Activated CD4-positive, alpha-beta T cell treated with anti-CD3 and anti-CD28 coated beads, Interleukin-2, amount 50 U/mL, for 16 hours (primary cell): ENCODE measurements at regions not wholly inside any gene's neighbourhood (a gene's known extent, or its start where the extent isn't known, plus 50 kb on each side); places are given as distances from the start of the nearest gene placed in this dataset.
"Not testable (repeated sequence)": the region's sequence is repeated elsewhere in the genome, so short reads cannot be mapped to it uniquely, and the experiment has no call there.

ENCODE experiments used
- DNase-seq: peaks from one replicate; pipeline ENCODE4 v3.0.0-alpha.2; 2020

DNA sequence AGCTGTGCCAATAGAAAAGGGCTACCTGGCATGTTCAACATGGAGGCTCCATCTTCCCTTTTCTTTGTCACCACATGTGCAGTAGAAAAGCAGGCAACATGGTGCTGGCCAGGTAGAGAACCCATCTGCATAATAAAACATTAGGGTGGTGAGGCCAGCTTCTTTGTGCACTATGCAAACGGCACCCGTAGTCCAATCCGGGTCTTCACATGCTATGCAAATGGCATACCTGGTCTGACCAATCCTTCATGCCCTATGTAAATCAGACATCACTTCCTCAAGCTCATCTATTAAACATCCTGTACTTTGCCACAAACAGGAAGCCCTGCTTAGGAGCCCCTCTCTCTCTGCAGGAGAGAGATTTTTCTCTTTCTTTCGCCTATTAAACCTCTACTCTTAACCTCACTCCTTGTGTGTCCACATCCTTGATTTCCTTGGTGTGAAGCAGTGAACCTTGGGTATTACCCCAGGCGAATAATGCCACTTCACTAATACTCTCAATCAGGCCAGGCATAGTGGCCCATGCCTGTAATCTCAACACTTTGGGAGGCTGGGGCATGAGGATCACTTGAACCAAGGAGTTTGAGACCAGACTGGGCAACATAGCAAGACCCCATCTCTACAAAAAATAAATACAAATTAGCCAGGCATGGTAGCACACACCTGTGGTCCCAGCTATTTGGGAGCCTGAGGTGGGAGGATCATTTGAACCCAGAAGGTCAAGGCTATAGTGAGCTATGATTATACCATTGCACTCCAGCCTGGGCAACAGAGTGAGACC, 111.3 kb upstream of the MRI1 start:
- no peak for DNase-seq

DNA sequence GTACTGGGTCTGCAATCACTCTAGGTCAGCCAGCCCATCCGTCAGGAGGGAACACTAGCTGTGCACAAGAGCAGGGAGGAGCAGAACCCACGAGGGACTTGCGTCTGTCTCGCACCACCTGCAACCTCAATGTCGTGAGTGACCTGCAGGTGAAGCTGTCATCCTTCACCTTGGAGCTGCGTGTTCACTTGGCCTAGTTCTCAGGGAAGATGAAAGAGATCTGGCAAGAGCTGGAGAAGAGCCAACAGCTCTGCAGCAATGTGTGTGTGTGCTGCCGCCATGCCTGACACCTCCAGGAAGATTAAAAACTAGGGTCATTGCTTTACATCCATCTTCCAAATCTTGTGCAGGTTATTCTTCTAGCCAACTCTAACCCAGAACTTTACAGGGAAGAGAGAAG, 117.6 kb upstream of the MRI1 start:
- DNase-seq = no peak

DNA sequence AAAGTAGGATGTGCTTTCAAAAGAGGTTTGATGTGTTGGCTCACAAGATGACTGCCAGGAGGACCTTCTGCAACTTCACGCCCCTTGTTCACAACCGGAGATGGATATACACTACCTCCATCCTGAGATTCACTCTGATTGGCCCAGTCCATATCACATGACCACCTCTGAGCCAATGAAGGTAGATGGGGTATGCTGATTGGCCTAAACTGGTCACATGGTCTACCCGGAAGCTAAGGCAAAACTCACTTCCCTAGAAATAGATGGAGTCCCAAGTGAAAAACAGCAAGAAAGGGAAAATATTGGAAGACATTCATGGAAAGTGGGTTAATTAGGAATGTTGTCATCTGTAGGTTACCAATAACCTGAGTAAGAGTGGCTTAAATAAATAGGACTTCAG, 119.7 kb upstream of the MRI1 start:
- no peak for DNase-seq

DNA sequence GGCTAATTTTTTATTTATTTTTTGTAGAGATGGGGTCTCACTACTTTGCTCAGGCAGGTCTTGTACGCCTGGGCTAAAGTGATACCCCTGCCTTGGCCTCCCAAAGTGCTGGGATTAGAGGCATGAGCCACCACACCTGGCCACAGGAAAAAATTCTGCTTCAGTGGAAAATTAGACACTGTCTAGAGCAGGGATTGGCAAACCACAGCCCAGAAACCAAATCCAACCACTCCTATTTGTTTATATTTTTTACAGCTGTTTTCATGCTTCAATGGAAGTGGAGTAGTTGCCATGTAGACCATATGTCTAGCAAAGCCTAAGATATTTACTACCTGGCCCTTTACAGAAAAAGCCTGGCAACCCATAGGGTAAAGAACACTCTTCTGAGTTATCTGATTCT, 123.7 kb upstream of the MRI1 start:
- no peak for DNase-seq

DNA sequence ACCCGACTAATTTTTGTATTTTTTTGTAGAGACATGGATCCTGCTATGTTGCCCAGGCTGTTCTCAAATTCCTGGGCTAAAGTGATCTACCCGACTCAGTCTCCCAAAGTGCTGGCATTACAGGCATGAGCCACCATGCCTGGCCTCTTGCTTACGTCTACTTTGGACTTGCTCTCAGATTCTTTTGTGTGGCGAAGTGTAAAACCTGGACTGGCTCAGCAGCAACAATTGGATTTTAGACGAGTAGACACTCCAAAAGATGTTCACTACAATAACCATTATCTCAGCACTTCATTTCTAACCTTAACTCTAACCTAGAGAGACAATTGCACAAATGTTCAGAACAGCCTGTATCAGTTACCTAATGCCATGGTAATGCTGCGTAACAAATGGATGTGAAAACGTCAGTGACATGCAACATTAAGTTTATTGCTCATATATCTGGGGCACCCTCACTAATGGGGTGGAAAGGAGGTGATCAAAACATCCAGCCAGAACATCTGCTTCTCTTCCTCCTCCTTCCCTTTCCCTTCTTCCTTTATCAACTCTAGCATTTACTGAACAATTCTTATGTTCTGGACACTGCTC, 124.9 kb upstream of the MRI1 start:
- DNase-seq = no peak

DNA sequence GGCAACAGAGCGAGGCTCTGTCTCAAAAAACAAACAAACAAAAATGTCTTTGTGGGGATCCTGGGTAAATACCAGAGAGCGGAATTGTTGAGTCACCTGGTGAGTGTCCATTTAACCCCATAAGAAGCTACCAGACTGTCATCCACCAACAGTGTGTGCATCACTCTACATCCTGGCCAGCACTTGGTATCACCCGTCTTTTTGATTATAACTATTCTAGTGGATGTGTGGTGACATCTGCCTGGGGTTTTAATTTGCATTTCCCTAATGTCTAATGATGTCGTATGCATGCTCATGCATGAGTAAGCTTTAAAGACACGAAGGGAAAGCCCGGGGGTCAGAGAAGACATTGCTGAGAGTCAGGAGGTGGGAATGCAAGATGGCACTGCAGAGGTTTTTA, 126.7 kb upstream of the MRI1 start:
- DNase-seq = no peak

DNA sequence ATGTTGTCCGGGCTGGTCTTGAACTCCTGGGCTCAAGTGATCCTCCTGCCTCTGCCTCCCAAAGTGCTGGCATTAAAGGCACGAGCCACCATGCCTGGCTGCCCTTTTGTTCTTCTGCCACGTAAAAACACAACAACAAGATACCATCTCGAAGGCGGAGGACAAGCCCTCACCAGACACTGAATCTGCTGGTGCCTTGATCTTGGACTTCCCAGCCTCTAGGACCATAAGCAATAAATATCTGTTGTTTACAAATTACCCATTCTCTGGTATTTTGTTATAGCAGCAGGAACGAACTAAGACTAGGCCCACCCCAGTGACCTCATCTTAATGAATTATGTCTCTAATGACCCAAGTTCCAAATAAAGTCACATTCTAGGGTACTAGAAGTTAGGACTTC, 128.4 kb upstream of the CACNA1A start:
- DNase-seq = no peak

DNA sequence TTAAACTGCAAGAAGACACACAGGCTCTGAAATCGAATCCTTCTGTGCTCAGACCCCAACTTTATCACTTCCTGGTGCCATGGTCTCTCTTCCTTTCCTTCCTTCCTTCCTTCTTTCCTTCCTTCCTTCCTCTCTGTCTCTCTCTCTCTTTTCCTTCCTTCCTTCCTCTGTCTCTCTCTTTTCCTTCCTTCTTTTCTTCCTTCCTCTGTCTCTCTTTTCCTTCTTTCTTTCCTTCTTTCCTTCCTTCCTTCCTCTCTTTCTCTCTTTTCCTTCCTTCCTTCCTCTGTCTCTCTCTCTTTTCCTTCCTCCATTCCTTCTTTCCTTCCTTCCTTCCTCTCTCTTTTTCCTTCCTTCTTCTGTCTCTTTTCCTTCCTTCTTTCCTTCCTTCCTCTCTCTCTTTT, 127.2 kb upstream of the CACNA1A start:
- no peak for DNase-seq

DNA sequence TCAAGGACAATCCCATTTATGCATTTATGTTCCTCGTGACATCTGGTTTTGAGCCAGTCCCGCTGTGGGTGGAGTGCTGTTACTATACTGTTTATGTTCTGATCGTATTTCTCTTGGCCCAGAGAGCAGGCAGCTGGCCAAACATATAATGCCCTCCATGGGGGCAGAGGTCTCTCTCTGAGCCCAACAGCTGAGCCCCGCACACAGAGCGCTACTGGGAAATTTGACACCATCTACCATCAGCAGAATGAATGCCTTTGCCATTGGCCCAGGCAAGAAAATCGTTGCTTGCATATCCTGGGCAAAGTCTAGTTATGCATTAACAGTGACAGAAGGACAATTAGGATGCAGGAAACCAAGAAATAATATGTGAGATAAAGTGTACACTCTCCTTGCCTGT, 126.8 kb upstream of the CACNA1A start:
- no peak for DNase-seq

DNA sequence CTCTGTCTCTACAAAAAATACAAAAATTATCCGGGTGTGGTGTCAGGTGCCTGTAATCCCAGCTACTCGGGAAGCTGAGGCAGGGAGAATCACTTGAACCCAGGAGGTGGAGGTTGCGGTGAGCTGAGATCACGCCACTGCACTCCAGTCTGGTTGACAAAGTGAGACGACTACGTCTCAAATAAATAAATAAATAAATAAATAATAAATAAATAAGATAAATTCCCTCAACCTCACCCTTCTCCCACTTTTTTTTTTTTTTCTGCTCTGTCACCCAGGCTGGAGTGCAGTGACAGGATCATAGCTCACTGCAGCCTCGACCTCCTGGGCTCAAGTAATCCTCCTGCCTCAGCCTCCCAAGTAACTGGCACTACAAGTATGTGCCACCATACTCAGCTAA, 125.9 kb upstream of the CACNA1A start:
- DNase-seq = not testable (repeated sequence)

DNA sequence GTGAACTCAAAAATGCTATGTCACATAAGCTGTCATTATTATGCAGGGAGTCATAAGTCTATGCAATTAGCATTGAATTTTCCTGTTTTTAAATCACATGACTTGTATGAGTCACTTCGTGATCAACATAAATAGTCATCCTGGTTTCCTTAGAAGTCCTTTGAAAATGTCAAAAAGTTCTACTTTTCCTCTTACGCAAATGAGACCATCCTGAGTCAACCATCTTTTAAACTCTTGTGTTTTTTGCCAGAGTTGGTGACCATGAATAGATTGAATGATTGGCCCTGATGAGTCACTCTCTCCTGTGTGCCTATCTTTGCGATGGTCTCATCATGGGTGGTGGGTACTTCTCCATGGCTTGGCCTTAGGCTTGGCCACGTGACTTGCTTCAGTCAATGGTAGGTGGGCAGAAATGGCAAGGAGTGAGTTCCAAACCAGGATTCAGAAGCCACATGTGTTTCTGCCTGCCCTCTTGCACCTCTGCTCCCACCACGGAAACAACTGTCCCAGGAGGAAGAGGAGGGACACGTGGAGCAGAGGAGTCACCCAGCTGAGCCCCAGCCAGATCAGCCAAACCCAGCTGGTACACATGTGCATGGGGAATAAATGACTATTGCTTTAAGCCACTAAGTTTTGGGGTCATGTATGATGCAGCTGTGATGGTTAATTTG, 123.5 kb upstream of the CACNA1A start:
- no peak for DNase-seq

DNA sequence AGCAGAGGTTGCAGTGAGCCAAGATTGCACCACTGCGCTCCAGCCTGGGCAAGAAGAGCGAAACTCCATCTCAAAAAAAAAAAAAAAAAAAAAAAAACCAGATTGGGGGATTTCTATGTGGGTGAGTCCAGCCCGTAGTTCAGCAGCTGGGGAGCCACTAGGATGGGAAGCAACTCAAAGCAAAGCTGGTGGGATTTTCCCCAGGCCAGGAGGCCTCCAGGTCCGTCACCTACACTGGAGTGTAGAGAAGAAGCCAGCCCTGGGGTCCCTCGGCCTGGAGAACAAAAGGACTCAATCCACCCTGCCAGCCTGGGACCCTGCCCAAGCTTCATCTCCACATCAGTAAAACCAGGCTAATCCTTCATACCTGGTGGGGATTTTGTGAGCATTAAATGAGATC, 121.3 kb upstream of the CACNA1A start:
- DNase-seq = no peak

DNA sequence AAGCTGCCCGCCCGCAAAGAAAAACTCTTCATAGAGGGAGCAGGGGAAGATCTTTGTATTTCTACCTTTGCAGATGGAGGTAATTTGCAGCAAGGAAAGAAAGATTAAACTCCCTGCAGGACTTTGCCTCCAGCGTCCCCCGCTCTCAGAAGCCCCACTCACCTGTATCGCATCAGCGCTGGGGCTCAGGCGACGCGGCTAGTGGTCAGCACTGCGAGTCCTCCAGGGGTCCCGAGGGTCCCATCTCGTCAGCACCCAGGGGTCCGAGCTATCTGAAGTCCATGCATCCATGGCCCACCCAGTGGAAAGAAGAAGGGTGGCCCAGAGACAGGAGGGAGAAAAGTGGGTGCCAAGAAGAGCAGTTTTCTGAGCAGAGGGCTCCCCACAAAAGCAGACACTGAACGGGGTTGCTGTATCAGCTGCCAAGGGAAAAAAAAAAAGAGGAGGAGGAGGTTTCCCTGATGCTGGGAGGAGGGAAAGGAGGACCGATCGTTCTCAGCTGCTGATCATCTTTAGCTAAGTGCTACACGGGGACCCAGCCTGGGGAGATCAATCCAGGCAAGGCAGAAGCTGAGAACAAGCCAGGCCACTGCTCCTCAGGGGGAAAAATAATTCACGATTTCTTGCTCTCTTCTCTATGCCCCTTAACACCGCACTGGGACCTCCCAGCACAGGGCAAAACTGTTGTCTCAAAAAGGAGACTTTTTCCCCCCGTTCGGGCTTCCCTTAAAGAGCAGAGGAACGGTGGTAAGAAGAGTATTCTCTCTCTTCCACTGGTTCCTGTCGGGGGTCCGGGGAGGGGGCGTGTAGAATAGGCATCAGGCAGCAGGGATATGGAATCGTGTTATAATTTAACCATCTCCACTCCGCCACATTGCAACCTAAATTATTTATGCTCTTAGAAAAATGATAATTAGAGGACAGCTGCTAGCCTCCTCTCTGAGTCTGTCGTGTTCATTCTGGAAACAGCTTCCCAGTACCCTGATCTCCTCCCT, 117.7 kb upstream of the CACNA1A start:
- DNase-seq = no peak

DNA sequence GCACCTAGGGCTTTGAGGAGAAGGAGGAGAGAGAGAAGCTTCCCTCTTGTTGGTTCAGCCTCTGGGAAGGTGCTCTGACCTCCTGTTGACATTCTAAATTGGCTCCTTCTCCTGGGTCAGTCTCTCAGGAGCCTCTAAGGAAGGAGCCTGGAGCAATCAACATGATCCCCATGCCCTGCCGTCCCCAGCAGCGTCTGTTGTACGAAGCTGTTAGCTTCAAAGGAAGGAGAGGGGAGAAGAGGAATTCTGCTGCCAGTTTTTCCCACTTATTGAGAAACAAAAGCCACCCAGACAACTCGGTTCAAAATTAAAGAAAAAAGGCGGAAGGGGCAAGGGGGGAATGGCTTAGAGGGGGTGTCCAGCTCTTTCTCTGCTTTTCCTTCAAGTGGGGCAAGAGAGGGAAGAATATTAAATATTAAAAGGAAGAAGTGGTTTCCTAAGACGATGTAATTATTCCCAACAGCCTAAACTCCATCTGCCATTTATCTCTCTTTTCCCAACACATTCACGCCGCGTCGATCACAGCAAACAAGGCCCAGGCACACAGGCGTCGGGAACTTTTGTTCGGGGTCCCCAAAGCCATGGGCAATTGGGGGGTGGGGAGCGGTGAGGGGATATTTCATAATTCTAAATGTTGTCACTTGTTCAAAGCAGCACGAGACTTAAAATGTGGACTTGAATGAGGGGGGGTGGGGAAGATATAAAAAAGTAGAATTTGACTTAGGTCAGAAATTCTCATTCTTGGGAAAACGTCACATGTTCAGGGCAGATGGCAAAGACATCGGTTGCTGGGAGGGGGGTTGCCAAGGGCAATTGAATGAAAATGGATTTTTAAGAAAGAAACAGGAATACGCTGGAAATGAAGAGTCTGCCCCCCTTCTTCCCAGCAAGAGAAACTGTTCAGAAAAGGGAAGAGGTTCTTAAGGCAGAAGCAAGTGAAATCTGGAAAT, 116.8 kb upstream of the CACNA1A start:
- DNase-seq = no peak

DNA sequence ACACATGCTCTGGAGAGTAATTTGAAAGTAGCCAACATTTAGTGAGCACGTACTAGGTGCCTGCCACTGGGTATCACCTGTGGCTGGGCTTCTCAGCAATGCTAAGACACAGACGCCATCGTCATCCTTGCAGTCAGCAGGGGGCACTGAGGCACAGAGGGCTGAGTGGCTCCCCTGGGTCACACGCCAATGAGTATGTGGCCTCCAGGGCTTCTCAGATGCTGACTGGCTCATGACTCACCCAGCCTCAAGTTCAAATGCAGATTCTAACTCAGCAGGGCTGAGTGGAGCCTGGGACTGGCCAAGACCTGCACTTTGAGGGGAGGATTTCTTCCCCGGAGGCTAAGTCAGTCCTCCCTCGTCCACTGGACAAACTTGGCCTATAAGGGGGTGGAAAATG, 115.1 kb upstream of the CACNA1A start:
- DNase-seq = no peak

DNA sequence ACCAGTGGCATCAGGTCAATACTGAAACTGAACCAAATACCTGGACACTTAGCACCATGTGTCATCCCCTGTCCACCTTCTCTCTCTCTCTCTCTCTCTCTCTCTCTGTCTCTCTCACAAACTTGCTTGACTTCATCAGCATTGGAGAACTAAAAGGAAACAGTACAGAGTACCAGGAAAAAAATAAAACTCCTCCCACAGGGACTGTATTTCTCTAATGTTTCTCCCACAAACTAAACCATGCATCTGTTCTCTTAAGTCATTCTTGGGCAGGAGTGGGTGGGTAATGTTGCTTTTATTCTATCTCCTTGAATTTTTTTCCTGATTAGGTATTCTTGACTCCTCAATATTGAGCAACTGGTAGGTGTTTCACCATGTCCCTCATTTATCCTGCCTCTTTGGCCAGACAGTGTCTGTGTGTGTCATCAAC, 112.9 kb upstream of the CACNA1A start:
- no peak for DNase-seq

DNA sequence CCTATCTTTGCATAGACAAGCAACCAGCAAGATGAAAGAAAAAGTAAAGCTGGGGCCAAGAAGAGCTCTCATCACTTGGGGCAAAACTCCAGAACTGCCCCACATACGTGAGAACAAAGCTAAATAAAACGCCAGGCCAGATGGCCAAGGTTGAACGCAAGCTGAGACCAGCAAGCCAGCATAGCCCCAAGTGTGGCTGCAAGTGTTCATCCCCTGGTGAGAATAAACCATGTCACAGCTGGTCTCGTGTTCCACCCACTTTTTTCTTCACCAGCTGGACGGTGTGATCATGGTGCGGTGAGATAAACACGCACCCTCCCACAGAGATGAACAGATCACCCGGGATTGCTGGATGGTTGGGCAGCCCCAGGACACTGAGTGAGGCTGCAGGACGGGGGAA, 109.6 kb upstream of the CACNA1A start:
- DNase-seq = no peak

DNA sequence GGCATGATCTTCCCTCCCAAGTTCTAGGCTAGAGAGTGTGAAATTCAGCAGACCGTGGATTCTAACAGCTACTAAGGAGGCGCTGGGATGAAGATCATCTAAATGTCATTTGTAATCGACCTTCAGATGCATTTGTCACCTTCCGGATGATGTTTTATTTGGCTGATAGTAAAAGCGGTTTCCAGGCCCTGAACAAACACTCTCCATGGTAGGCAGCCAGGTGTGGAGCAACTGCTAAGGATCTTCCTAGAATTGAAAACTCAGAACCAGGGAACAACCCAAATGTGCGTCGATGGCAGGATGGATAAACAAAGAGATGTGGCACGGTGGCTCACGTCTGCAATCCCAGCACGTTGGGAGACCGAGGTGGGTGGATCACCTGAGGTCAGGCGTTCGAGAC, 107.2 kb upstream of the CACNA1A start:
- no peak for DNase-seq

DNA sequence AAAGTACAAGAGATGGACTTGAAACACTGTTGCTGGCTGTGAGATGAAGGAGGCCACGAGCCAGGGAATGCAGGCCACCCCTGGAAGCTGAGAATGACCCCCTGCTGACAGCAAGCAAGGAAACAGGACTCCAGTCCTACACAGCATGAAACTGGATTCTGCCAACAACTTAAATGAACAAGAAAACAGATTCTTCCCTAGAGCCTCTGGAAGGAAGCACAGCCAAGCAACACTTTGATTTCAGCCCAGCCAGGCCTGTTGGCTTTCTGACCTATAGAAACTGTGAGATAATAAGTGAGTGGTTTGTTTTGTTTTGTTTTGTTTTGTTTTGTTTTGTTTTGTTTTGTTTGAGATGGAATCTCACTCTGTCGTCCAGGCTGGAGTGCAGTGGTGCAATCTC, 105.3 kb upstream of the CACNA1A start:
- DNase-seq = no peak

DNA sequence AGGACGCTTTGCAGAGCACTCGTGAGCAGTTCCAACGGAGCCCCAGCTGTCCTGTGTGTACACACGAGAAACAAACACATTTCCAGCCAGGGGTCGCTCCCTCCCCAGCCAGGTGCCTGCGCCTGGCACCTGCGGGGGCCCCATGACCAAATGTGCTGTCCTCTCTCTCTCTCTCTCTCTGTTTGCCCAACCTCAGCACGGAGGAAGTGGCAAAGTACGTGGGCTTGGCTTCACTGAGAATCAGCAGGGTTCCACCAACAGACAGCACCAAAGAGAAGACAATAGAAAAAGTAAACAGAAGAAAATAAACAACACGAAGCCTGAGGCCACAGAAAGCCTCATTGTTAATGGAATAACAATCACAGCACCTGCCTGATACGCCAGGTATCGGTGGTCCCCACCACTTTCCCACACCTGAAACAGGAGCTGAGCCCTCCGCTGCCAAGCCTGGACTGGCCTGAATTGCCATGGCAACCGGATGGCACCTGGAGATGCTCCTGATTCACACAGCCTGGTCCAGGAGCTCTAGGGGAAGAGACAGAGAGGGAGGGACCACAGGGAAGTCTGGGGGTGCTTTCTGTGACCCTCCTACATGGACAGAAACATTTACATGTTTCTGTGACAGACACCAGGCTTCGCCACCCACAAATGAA, 103.9 kb upstream of the CACNA1A start:
- DNase-seq = no peak

DNA sequence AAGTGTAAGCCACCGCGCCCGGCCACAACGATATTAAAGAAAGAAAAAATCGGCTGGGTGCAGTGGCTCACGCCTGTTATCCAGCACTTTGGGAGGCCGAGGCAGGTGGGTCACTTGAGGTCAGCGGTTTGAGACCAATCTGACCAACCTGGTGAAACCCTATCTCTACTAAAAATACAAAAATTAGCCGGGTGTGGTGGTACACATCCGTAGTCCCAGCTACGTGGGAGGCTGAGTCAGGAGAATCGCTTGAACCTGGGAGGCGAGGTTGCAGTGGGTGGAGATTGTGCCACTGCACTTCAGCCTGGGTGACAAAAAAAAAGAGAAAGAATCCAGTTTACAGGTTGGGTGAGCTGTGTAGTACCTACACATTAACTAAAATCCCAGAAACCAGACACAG, 99.9 kb upstream of the CACNA1A start:
- no peak for DNase-seq
